HuH-7.5 (cell line): ENCODE measurements at regions not wholly inside any gene's neighbourhood (a gene's known extent, or its start where the extent isn't known, plus 50 kb on each side); places are given as distances from the start of the nearest gene placed in this dataset.

Source experiments
- DNase-seq: peaks from one replicate; pipeline ENCODE4 v3.0.0; 2011; ENCODE audit warnings: low spot score

DNA sequence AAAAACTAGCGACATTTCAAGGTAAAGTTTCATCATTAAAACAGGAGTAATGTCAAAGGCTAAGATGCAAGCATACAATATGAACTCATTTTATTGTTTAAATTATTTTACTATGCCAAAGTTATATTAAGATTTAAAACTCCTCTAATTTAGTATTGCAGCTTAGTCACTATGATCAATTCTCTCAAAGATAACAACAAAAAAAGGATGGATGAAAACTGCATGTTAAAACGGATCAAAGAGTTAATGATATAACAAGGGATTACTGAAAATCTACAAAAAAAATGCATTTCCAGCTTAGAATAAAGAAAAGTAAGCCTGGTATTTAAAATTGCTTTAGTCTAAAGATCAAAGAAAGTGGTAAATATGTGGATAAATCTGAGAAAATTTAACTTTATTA, 587.8 kb upstream of the PCDH20 start:
- no peak for DNase-seq

DNA sequence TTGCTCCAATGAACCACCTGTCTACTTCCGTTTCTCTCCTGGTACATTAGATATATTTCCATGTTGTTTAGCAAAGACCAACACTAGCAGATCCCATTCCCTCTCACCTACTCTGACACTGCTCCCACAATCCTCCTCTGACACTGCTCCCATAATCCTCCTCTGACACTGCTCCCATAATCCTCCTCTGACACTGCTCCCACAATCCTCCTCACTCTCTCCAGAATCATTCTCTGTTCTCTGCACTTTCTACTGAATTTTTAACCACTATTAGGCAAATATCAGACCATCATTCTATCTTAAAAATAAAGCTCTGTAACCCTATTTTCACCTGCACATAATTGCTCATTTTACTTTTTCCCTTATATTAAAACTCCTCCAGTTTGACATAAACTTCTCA, 578.5 kb upstream of the PCDH20 start:
- DNase-seq, result no peak

DNA sequence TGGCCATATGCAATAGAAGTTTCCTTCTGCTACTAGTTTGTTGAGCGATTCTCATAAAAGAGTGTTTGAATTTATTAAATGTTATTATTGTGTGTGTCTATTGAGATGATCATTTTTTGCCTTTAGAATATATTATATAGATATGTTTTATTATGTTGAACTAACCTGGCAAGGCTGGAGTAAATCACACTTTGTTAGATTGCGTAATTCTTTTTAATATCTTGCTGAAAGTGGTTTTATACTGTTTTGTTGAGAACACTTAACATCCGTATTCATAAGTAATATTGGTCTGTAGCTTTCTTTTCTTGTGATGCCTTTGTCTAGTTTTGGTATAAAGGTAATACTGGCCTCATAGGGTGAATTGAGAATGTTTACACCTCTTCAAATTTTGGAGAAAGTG, 574.3 kb upstream of the PCDH20 start:
- no peak for DNase-seq

DNA sequence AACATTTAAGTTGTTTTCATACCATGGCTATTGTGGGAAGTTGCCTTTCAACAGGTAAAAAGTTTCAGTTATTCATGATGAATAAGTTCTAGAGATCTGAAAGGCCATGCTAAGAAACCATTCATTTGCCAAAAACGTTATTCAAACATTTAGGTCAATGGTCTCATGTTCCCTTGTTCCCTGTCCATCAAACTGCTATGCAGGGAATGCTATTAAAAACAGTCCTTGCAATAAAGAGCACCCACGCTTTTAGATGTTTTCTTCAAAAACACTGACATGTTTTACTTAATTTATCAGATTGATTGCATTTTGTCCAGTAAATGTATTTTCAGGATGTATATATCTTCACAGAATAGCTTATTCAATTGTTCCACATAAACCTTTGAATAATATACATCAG, 573.2 kb upstream of the PCDH20 start:
- no peak for DNase-seq

DNA sequence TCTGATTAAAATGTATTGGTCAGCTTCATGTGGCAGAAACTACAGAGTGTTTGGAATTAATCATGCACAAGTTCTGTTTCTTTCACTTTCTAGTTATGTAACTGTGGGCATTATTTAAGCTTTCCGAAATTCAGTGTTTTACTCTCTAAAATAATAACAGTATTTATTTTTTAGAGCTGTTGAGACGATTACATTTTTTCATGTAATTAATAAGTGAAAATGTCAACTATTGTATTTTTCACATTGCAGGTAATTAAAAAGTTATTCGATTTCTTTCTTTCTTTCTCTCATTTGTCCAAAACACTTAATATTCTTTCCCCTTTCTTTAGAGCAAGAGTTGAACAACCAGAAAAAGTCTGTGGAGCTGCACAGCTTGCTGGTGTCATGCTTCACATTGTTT, 559.4 kb upstream of the PCDH20 start:
- no peak for DNase-seq

DNA sequence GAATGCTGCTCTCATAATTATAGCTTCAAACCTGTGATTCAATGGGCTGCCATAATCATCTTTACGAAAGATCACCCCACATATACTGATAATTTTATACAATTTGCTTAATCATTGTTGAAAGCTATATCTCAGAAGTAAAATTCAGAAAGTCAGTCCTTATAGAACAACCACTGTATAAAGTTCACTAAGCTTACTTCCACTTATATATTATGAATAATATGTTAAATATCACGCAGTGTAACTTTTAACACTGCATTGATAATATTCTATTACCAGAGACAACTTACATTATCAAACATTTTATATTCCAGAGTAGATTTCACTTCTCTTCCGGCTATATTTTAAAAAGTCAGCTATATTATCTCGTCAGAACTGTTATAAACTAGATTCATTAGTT, 550.1 kb upstream of the PCDH20 start:
- no peak for DNase-seq

DNA sequence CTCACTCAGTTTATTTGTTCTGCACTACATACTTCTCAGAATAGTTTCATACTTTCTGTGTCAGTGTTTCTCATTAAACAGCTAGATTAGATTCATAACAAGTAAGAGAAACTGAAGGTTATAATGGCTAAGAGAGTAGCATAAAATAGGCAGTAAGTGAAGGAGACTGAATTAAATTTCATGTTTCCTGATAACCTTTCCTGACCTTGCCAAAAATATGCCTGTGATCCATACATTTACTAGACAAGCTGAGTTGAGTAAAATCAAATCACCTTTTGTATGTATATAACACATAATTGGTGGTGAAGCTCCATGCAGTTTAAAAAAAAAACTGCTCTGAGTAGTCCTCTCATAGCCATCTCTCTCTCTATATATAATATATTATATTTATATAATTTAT, 545.3 kb upstream of the PCDH20 start:
- DNase-seq, result no peak

DNA sequence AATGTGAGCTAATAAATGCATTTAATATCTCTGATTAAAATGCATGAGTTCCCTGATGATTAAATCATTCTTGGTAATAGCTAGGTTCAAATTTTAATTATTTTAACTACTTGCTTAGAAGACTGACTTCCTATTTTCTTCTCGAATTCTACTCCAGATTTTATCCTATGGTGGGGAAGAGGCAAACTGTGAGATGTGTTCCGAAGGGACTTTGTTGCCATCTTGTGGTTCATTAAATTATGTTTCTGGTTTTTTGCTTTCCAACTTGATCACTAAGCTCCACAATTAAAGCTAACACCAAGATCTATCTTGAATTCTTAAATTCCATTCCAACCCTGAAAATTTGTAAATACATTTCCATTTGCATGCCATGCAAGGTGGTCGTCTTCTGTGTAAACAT, 538.4 kb upstream of the PCDH20 start:
- DNase-seq, result no peak

DNA sequence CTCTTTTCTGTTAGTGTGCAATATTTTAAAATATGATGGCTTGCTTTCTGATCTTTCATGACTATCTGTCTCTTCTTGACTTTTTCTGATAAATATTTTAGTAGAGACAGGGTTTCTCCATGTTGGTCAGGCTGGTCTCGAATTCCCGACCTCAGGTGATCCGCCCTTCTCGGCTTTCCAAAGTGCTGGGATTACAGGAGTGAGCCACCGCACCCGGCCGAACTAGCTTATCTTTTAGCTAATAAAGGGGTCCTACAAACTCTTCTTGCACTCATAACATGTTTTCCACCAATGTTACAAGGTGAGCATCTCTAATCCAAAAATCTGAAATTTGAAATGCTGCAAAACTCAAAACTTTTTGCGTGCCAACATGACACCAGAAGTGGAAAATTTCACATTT, 535.2 kb upstream of the PCDH20 start:
- DNase-seq, result no peak

DNA sequence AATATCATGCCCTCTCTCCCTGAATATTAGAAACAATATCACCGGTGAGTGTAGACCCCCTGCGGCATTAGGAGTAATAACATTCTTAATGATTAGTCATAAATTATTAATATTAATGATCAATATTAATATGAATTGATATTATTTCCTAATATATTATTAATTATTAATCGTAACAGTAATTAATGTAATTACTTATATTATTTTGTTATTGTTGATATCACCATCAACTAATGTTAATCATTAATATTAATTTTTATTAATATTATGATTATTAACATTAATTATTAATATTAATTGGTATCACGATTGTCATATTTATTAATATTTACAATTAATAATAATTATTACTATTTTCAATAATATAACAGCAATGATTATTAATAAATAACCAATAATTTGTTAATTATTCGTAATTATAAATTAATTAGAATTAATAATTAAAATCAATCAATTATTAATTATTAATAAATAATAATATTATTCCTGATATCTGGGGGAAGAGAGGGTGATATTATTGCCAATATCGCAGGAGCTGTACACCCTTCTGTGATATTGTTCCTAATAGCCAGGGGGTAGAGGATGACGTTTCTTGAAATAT, 528.8 kb upstream of the PCDH20 start:
- no peak for DNase-seq

DNA sequence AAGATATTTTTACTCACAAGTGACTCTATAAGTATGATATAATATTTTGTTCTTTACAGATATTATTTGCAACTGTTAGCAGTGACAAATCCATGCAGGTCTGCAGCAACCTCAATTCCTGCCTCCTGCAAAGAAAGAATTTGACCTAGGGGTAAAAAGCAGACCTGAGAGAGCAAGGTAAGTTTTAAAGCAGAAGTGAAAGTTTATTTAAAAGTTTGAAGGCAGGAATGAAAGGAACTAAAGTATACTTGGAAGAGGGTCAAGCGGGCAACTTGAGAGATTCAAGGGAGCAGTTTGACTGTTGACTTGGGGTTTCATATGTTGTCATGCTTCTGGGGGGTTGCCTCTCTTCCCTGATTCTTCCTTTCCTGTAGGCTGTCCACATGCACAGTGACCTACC, 520.1 kb upstream of the PCDH20 start:
- DNase-seq, result no peak

DNA sequence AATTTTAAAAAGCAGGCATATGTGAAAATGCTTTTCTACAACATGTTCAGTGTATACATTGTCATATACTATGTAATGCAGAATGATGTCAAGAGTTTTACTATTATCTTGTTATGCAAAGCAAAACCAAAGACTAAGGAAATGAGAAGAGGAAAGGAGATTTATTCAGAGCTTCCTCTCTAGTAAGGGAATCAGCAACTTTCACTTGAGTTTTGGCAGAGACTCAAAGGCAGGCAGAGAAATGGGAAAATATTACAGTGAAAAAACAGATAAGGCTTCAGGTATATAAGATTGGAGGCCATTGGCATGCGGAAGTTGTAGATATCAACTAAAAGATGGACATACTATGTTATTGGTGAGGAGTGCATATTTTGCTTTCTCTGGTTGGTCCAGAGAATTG, 512.0 kb upstream of the PCDH20 start:
- DNase-seq, result no peak

DNA sequence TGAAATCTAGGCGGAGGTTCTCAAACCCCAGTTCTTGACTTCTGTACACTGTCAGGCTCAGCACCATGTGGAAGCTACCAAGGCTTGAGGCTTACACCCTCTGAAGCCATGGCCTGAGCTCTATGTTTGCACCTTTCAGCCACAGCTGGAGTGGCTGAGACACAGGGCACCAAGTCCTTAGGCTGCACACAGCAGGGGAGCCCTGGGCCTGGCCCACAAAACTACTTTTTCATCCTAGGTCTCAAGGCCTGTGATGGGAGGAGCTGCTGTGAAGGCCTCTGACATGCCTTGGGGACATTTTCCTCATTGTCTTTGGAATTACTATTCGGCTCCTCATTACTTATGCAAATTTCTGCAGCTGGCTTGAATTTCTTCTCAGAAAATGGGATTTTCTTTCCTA, 503.2 kb upstream of the PCDH20 start:
- no peak for DNase-seq

DNA sequence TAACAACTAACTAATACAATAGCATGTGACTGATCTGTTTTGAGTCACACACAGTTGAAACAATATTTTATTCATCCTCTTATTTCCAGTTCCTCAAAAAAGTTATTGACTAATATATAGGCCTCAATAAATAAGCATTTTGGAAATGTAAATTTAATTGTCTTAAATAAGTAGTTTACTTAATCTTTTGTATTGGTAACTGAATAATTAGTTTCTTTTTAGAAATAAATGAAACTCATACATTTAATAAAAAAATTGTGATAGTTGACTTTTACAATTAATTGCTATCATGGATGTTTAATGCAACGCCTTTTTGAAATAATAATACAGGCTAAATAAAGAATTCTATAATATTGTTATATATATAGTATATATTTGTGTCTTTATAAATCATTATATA, 500.8 kb upstream of the PCDH20 start:
- DNase-seq, result no peak

DNA sequence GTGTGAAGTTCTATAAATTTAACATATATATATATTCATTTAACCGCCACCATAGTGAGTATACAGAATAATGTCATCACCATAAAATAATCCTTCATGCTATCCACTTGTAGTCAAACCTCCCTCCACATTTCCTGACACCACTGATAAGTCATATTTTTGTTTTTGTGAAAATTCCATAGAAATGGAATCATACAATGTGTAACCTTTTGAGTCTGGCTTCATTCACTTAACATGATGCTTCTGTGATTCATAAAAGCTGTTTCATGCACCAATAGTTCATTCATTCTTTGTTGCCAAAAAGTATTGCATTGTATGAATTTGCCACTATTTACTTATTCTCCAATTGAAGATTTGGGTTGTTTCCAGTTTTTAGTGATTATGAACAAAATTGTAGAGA, 497.5 kb upstream of the PCDH20 start:
- no peak for DNase-seq

DNA sequence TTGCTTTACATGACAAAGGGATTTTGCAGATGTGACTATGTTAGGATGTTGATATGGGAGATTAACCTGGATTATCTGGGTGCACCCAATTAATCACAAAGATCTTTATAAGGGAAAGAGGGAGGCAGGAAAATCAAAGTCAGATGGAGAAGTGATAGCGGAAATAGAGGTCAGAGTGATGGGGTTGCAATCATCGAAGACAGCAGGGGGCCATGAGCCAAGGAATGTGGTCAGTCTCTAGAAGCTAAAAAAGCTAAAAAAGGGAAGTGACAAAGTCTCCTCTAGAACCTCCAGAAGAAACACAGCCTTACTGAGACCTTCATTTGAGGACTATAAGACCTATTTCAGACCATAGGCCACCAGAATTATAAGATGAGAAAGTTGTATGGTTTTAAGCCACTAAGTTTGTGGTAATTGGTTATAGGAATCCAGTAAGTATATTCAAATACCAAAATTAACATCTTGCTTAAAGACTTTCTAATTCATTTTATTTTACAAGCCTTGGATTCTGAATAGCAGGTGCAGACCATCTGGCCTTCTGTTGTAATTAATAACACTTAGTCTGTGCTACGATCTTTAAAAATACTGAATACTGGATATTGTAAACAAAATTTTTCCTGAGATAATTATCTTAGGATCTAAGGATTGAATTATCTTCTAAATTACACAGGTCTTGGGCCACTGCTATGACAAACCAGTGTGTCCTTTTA, 493.4 kb upstream of the PCDH20 start:
- DNase-seq, result no peak

DNA sequence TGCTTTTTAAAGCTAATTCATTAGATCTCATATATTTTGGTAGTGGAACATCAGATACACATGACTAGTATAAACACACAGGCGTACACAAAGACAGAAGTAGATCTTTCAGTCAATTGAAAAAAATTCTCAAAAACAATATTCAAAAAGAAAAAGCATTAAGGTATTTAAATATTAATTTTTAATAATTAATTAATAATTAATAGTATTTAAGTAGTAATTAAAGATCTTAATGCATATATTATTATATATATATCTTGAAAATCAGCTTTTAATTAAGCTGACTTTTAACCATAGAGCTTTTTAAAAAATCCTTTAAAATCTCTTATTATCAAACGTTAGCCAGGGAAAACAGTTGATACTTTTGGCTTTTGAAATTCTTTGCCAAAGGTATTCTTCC, 489.4 kb upstream of the PCDH20 start:
- DNase-seq, result no peak

DNA sequence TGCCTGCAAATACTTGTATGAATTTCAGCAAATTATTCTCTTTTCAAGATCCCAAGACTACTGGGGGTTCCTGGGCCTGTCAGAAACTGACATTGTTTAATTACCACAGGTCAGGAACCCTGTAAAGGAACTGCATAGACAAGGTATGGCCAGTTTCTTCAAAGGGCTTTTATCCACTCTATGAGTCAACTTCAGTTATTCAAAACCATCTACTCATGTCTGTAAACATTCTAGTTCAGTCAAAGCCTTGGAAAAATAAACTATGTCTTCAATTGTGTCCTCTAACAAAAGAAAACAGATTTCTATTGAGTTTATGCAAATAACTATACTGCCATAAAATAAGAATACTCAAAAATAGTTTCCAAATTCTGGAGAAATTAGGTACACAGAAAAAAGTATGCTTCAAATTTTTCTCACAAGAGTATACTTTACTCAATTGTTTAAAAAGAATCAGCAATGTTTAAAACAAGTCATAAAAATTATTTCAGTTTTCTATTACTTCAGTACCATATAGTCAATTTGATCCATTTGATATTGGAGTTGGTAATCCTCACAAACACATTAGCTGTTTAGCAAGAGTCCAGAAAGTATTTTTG, 486.4 kb upstream of the PCDH20 start:
- DNase-seq, result no peak

DNA sequence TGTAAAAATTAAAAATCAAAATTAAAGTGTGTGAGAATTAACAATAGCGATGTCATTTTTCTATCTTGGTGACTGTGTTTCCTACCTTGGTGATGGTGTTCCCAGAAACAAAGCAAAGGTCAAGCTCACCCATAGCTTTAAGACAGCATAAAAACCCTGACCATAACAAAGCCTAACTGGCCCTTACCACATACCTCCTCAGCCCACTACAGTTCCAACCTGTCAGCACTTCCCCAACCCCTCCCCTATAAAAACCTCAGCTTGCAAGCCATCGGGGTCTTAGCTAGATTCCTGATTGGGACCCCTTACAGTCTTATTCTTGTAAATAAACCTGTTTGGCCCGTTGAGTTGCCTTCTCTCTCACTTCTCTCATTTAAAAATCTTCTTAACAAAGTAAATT, 484.4 kb upstream of the PCDH20 start:
- no peak for DNase-seq

DNA sequence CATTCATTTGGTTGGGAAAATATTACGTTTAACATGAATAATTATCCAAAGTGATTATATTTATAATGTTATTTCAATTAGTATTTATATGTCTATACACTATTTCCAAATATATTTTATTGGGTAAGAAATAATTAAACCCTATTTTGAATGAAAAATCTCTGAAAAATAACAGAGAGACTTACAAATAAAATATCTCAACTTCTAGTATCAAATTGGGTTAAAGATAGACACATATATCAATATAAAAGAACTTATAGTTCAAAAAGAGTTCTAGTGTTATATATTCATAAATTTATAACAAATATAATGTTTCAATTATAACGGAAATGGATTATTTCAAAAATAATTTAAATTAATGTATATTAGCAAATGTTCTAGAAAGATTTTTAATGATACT, 482.6 kb upstream of the PCDH20 start:
- DNase-seq, result no peak

DNA sequence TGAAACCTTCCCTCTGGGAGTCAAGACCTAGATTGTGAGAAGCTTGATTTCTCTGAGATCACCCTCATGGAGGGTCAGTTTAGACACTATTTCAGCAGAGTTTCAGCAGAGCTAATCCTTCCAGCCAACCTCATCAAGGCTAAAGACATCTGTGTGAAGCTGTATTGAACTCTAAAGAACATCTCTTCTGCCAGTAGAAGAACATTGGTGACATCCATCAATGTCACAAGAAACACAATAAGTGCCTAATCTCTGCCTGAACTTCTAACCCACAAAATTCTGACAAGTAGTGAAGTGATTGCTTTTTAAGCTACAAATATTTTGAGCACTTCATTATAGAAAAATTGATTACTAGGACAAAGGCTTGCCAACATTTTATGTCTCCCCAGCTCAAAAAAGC, 475.8 kb upstream of the PCDH20 start:
- DNase-seq, result no peak

DNA sequence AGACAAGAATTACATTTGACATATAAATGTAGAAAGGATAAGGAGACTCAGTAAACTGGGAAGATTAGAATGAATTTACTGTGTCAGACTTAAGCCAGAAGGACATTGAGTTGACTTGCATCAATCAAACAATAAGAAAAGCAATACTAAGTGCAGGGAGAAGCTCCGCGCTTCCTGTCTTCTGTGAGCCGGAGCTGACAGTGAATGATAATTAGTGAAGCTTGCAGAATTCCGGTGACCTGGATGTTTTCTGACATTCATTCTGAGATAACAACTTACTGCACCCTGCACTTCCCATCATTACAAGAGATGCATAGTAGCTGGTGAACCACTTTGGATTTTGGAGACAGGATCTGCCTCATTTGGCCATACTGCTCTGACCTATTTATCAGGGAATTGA, 469.2 kb upstream of the PCDH20 start:
- no peak for DNase-seq

DNA sequence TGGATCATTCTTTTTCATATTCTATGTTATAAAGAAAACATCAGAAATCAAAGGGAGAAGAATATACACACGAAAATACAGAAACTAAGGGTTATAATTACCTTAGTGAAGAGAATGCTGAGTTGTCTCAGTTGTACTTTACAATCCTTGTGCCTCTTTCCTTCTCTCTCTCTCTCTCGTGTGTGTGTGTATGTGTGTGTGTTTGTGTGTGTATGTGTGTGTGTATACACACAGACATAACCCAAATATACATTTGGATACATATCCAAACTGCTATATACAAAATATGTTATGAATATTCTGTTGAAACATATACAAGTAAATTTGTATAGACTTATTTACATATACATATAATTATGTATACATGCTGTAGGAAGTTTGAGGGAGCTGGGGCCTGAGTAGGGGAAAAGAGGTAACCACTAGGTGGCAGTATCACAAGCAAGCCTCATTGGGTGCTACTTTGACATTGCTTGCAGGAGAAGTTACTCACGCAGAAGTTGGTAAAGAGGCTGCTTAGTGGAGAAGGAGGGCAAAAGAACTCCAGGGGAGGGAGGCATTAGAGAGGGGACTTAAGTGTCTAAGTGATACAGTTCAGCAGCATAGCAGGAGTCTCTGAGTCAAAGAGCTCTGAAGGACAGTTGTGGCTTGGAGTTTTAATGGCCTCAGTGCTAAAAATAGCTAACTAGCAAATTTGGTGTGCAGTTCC, 465.1 kb upstream of the PCDH20 start:
- peak; percentile 8 for DNase-seq
